DMS53 (cell line): ENCODE measurements at regions not wholly inside any gene's neighbourhood (a gene's known extent, or its start where the extent isn't known, plus 50 kb on each side); places are given as distances from the start of the nearest gene placed in this dataset.
A peak's percentile ranks its signal among the peaks of the same experiment; 100 is the strongest.
"Not testable (repeated sequence)": the region's sequence is repeated elsewhere in the genome, so short reads cannot be mapped to it uniquely, and the experiment has no call there.

Experiments used
- DNase-seq: peaks from one replicate; lab custom pipeline; 2025; lab: John Stamatoyannopoulos, UW

DNA sequence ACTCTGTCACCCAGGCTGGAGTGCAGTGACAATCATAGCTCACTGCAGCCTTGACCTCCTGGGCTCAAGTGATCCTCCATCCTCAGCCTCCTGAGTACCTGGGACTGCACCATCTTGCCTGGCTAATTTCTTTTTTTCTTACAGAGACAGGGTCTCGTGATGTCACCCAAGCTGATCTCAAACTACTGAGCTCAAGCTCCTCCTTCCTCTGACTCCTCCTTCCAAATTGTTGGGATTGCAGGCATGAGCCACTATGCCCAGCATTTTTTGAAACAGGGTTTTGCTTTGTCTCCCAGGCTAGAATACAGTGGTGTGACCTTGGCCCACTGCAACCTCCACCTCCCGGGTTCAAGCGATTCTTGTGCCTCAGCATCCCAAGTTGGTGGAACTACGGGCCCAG, 358.3 kb upstream of the MTNR1B start:
- no peak for DNase-seq

DNA sequence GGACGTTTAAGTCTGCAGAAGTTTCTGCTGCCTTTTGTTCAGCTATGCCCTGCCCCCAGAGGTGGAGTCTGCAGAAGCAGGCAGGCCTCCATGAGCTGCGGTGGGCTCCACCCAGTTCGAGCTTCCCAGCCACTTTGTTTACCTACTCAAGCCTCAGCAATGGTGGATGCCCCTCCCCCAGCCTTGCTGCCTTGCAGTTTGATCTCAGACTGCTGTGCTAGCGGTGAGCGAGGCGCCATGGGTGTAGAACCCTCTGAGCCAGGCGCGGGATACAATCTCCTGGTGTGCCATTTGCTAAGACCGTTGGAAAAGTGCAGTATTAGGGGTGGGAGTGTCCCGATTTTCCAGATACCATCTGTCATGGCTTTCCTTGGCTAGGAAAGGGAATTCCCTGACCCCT, 351.4 kb upstream of the MTNR1B start:
- not testable (repeated sequence) for DNase-seq

DNA sequence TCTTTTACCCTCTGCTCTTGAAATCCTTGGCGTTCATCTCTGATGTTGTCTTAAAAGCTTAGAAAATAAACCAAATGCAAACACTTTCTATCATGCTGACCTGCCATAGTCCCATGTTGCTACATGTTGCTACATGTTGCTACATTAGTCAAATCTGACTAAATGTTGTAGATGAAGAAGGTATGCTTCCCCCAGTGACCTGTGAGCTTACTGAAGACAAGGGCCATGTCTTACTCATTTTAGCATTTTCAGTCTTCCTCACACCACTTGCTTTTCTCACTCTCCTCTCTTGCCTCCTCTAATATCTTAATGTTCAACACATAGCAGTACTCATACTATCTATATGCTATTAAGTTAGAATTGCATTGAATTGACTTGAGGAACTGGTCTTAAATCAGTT, 346.4 kb upstream of the MTNR1B start:
- DNase-seq: no peak

- DNase-seq: no peak
Measured at GRCh38 chr11:92625894-92626293, 343.6 kb upstream of the MTNR1B start.

DNA sequence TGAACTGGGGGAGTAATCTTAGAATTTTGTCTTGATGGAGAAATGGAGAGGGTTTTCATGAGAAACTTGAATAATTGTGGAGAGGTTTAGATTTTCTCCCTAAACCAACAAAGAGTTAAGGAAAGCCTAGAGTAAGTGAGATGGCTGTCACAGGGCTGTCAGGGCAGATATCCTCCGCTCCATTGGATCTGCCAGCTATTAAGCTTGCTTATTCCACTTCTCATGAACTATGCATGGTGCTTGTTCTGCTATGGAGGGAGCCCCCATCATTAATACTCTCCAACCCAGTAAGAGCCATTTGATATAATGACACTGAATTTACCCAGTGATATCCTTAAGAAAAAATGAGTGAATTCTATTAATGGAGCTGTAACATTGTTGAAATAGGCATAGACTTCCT, 342.8 kb upstream of the MTNR1B start:
- no peak for DNase-seq

DNA sequence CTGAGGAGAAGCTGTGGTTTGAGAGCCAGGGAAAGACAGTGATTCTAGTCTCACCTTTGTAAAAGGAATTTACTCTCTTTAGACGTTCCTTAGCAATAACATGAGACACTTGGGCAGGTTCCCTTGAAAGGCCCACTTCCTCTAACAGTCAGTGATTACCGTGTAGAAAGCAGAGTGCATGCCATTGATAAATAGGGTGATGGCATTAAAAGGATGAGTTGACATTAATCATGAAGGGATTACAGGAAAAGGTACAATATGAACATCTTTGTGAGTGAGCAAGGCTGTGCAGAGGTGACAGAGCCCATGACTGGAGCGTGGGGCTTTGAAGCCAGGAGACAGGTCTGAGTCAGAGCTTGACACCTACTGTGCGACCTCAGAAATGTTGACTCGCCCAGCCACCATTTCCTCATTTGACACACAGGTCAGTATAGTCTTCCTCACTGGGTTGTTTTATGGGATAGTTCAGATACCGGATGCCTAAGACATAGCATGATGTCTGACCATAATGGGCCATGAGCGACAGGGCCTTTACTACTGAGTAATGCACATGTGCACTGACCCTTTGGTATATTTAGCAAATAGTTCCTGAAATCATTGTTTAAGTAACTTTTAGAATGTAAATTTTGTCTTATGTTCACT, 341.7 kb upstream of the MTNR1B start:
- DNase-seq: no peak

DNA sequence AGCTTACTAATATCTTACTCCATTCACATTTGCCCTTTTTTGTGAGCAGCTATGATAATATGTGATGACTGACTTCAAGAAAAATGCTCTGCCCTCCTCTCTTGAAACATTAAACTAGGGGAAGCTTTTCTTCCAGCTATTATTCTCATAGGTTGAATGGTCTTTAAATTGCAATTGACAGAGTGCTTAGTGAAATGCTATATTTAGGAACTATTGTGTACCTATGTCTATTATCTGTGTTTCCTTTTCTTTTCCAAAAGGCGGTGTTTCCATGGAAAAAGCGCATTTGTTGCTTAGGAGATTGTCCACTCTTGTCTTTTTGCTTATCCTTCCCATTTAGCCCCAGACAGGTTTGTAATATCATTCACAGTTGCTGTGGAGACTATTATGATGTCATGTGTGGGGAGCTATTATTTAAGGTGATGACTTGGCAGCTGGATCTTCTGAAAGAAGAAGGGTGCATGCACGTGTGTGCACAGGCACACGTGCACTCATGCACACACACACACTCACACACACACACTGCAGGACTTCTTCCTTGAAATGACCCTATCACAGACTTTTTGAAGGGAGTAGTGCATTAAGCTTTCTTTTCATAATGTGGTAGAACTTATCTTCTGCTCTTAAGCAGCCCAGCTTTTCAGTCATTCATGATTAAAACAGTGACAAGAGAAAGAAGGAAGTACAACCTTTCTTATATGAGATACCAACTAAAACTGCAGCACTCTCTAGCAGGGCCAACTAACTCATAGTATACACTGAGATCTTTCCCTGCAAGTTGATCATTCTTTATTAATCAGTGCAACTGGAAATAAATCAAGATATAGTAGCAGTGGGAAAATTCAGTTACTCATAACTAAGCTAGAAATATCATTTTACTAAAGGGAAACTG, 340.8 kb upstream of the MTNR1B start:
- DNase-seq: peak; percentile 51

GRCh38 chr11:92632495-92632894, 337.0 kb upstream of the MTNR1B start:
- peak; percentile 45 for DNase-seq

- peak; percentile 9 for DNase-seq
Measured at GRCh38 chr11:92633820-92634219, 335.6 kb upstream of the MTNR1B start.

- no peak for DNase-seq
Measured at GRCh38 chr11:92636543-92637188, 332.8 kb upstream of the MTNR1B start.

DNA sequence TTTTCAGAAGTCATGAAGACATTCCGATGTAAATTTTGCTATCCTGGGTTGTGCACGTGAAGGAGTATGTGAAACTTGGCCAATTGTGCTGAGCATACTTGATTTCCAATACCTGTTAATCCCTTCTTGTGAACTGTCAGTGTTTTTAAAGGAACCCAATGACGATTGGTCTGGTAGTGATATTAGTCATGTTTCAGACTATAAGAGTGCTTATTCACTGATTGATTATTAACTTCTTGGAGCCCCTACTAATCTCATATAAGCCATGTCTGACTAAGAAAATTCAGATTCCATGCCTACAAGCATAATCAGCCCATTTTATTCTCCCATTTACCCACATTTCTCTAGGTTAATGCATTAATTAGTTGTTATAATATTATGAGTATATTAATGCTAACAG, 330.8 kb upstream of the MTNR1B start:
- DNase-seq: peak; percentile 35

GRCh38 chr11:92642177-92642931, 327.1 kb upstream of the MTNR1B start:
- no peak for DNase-seq

GRCh38 chr11:92643827-92644226, 325.6 kb upstream of the MTNR1B start:
- no peak for DNase-seq

DNA sequence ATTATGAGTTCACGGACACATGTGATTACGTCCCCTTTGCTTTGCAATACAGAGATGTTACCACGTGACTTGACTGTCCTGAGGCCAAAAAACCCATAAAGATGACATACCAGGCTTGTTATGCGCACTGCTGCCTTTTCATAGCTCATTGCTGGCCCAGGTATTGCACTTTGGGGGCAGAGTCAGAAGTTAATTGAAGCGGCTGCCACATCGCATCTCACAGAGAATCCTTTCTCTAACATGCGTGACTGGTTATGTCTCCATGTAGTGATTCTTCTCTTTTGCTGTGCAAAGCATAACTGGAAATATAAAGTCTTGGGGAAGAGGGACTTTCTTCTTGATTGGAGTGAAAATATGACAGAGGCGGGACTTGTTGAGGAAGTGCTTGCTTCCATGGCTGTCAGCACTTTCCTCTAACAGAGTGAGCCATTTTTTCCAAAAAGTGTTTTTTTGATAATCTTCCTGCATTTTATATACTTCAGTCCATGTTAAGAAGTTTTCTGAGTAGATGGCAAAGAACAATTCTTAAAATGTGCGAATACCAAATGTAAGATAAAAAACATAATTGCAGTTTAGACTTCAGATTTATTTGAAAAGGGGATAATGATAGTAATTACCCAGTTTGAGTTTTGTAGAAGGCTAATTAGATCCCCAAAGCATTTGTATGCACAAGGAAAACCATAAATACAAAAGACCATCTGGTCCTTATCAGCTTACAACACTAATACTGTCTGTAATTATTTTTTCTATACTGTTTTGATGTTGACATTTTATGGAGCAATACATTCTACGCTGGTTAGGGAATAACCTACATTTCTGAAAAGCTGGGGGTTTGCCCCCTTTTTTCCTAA, 324.6 kb upstream of the MTNR1B start:
- no peak for DNase-seq

GRCh38 chr11:92651159-92651558, 318.3 kb upstream of the MTNR1B start:
- DNase-seq: no peak

DNA sequence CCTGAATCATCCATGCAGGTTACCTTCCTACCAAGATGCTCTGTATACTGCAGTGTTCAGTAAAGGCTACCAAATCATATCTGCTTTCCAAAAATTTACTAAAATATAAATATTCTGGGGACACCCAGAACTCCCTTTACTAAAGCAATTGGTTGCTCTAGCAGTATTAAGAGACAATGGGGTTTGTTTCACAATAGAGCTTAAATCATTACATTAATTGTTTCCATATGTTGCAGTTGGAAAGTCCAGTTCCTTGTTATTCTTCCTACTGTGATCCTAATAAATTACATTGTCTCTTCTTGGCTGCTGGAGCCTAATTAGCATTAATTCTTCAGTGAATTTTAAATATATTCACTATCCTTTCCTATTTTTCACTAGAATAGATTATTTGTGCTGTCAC, 316.0 kb upstream of the MTNR1B start:
- no peak for DNase-seq

DNA sequence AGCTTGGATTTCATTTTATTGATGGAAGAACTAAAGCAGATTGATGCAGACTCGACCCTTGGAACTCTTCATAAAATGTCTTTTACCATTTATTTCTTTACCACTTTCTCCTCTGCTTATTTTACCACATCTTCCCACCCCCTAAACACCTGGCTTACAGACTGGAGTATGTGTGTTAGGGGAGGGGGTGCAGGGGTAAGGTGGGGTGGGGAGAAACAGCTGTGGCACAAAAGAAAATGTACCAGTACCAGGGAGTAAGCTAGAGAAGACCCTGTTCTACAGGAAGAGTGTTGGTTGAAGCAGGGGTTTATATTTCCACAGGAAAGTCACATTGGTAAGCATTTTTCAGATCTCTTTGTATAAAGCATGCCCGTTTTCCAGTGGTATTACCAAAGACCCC, 312.7 kb upstream of the MTNR1B start:
- DNase-seq: no peak

DNA sequence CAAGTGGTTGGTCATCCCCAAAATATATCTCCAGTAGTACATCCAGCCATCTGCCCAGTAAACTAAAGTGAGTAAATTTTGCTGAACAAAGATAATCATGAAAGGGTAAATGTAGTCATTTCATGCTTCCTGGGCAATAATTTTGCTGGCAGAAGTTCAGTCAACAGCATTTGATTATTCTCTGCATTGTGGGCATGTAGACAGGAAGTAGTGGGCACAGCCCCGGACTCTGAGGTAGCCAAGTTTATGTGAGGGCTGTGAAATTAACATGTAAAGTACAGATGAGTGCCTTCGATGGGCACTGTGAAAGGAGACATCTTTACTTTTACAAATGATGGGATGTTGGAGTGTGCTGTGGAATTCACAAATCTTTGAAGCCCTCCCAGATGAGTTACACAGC, 312.2 kb upstream of the MTNR1B start:
- DNase-seq: no peak

GRCh38 chr11:92658733-92659132, 310.7 kb upstream of the MTNR1B start:
- no peak for DNase-seq

- DNase-seq: no peak
Measured at GRCh38 chr11:92659793-92660192, 309.7 kb upstream of the MTNR1B start.

- DNase-seq: no peak
Measured at GRCh38 chr11:92662601-92663360, 306.7 kb upstream of the MTNR1B start.
